HepG2 (cell line): ENCODE measurements at regions not wholly inside any gene's neighbourhood (a gene's known extent, or its start where the extent isn't known, plus 50 kb on each side); places are given as distances from the start of the nearest gene placed in this dataset.

Experiments
- ATAC-seq: fragments of 200-7000 bp; cut with Tn5 transposase; 3 replicates; pipeline ENCODE4 v1.9.1; 2020; ENCODE audit warnings: mild to moderate bottlenecking, moderate library complexity
- BruUV-seq: library from RNA; stranded (reverse); fragments of 400-500 nt; replicated peaks from 2 replicates; lab custom pipeline; 2021; lab: Mats Ljungman, UMichigan
- CTCF ChIA-PET: fragments of 300-600 bp; formaldehyde crosslinking; extraction: SDS; loops from one replicate; lab custom pipeline; 2021; ENCODE audit warnings: low total read pairs, inconsistent platforms, low intra/inter-chr PET ratio; lab: Yijun Ruan, JAX
- POLR2A ChIA-PET: fragments of 350-600 bp; sonication (Branson Sonifier 250); formaldehyde crosslinking; loops from one replicate; lab custom pipeline; 2020; ENCODE audit warnings: antibody characterized with exemption, inconsistent platforms; lab: Yijun Ruan, JAX
- DNase-seq: peaks from one replicate; pipeline ENCODE4 v3.0.0-alpha.2; 2015; ENCODE audit warnings: low spot score
- FAIRE-seq: peaks from 3 replicates; lab custom pipeline; 2011; peaks lifted over from hg19 to GRCh38; lab: Jason Lieb, UNC
- H2AFZ ChIP-seq: one replicate; pipeline ENCODE4 v1.6.1; 2011; ENCODE audit warnings: low read length, inconsistent platforms
- H3K27ac ChIP-seq: fragments of 300-600 bp; 3 replicates; pipeline ENCODE4 v1.8.0; 2011; ENCODE audit warnings: mixed run types, mild to moderate bottlenecking, mixed read lengths, low read length, inconsistent platforms; ENCODE audit not compliant: insufficient read depth; ENCODE audit errors: extremely low read length
- H3K27me3 ChIP-seq, 2 experiments: fragments of 200-600 bp in 1 of 2; 2 replicates in 1 of 2; 3 replicates in 1 of 2; pipeline versions ENCODE4 v1.6.0 to v1.8.0; 2011; ENCODE audit warnings: low read length in 2 of 2, mild to moderate bottlenecking in 2 of 2, moderate library complexity in 2 of 2, inconsistent platforms in 1 of 2; ENCODE audit not compliant: insufficient read depth in 2 of 2, control insufficient read depth in 1 of 2
- H3K36me3 ChIP-seq, 2 experiments: fragments of 200-600 bp in 1 of 2; replicated peaks in 1 of 2; 2 replicates in 1 of 2; 3 replicates in 1 of 2; pipeline versions ENCODE4 v1.5.1 to v1.8.0; 2011; ENCODE audit warnings: low read length in 2 of 2, inconsistent platforms in 1 of 2; ENCODE audit not compliant: insufficient read depth in 2 of 2, control insufficient read depth in 1 of 2
- H3K4me1 ChIP-seq: 2 replicates; pipeline ENCODE4 v1.5.1; 2012; ENCODE audit warnings: low read length, inconsistent platforms; ENCODE audit not compliant: insufficient read depth
- H3K4me2 ChIP-seq: 2 replicates; pipeline ENCODE4 v1.6.0; 2011; ENCODE audit warnings: low read depth, low read length, inconsistent platforms
- H3K4me3 ChIP-seq, 3 experiments: fragments of 200-600 bp in 1 of 3; sonication (generic), shearing (Covaris generic) in 1 of 3; replicated peaks in 1 of 3; 2 replicates each; pipeline ENCODE4 v1.5.1; 2011 to 2016; ENCODE audit warnings: low read length in 3 of 3, inconsistent platforms in 2 of 3, low read depth in 2 of 3, mild to moderate bottlenecking in 2 of 3, control low read depth in 1 of 3, mixed read lengths in 1 of 3; ENCODE audit not compliant: insufficient read depth in 1 of 3
- H3K79me2 ChIP-seq: one replicate; pipeline ENCODE4 v1.6.1; 2011; ENCODE audit warnings: low read length, inconsistent platforms; ENCODE audit not compliant: insufficient read depth
- H3K9ac ChIP-seq: 2 replicates; pipeline ENCODE4 v1.6.0; 2011; ENCODE audit warnings: mild to moderate bottlenecking, low read depth, low read length, inconsistent platforms; ENCODE audit not compliant: insufficient read depth
- H3K9me3 ChIP-seq: 2 replicates; pipeline ENCODE4 v1.5.1; 2012; ENCODE audit warnings: mild to moderate bottlenecking, low read length
- H4K20me1 ChIP-seq: 2 replicates; pipeline ENCODE4 v1.6.0; 2011; ENCODE audit warnings: inconsistent platforms, mild to moderate bottlenecking, low read length, moderate library complexity; ENCODE audit not compliant: insufficient read depth
- FLYWCH1 ChIP-seq: sonication (generic); formaldehyde crosslinking; IDR thresholded peaks from 2 replicates; pipeline ENCODE4 v1.8.1; 2023; ENCODE audit warnings: mild to moderate bottlenecking, missing genetic modification reagents
- KAT2B ChIP-seq: fragments of 150-350 bp; IDR thresholded peaks from 2 replicates; pipeline ENCODE4 v1.6.1; 2014; ENCODE audit warnings: low read depth, low read length, borderline replicate concordance
- RBFOX2 ChIP-seq: fragments of 200-400 bp; formaldehyde crosslinking; IDR thresholded peaks from 2 replicates; pipeline ENCODE4 v1.6.1; 2017; ENCODE audit warnings: low read depth, mild to moderate bottlenecking, low read length
- ZNF362 ChIP-seq: sonication (generic); formaldehyde crosslinking; IDR thresholded peaks from 2 replicates; pipeline ENCODE4 v1.4.0; 2020; ENCODE audit warnings: missing genetic modification reagents, mild to moderate bottlenecking, borderline replicate concordance
- WGBS: methylation state at CpG from one replicate; pipeline ENCODE4 v1.1.6; 2017; ENCODE audit warnings: low lambda C conversion rate; 5-methylcytosine and 5-hydroxymethylcytosine counted together
- in situ Hi-C: cut with HindIII; loops from 2 replicates; pipeline ENCODE4 v1.10.0; 2017; ENCODE audit warnings: low pct_unique_long_range_greater_than_20kb; ENCODE audit not compliant: extremely low pct_ligation_motif_present
- intact Hi-C: fragments of 100-400 bp; cut with micrococcal nuclease; formaldehyde crosslinking; loops from one replicate; pipeline ENCODE4 v1.10.0; 2022; ENCODE audit not compliant: unreplicated experiment

DNA sequence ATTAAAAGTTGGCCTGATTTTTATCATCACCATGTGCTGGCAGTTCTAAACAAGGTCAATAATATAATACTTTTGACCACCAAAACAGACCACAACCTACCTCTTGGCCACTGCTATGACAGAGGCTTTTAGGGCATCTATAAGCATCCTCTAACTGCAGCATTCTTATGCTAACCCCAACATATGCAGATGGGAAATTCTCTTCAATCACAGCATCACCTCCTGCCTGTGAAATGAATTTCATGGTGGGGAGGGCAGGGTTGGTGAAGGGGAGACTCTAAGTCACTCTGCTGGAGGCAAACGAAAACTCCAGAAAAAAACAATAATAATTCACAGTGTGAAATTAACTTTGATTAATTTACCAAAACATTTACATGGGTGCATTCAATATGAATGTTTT, 78.8 kb upstream of the FAR2 start:
- no peak overlapping the region for H2AFZ ChIP-seq
- H3K4me3 ChIP-seq = no peak overlapping the region
- FAIRE-seq = no peak
- H3K9ac ChIP-seq = no peak overlapping the region
- no TSS peak for BruUV-seq
- H3K4me1 ChIP-seq = no peaks in the 10 kb centered on the region
- 0% methylated on average over 1 of the region's 1 CpG for WGBS
- H3K27me3 ChIP-seq = no peaks in the 10 kb centered on the region
- in situ Hi-C loops (no loop called here), intact Hi-C loops (loop anchor here (5.0 to 10.0 kb wide), 2 partner anchors 247 to 1774 kb away; no protein-coding TSS in a partner anchor)
- ChIA-PET CTCF (no interaction called here), POLR2A (no interaction called here)
- TF ChIP-seq FLYWCH1 (CRISPR knock-in tag) (no peak), ZNF362 (CRISPR knock-in tag) (no peak)
- no peaks in the 10 kb centered on the region for H4K20me1 ChIP-seq
- H3K27ac ChIP-seq = no peak overlapping the region
- no peaks in the 10 kb centered on the region for H3K36me3 ChIP-seq
- DNase-seq = no peak
- H3K9me3 ChIP-seq = no peaks in the 10 kb centered on the region
- ATAC-seq = no peak
- no peaks in the 10 kb centered on the region for H3K79me2 ChIP-seq
- H3K4me2 ChIP-seq = no peak overlapping the region

GRCh38 chr12:29071099-29071498, 78.0 kb upstream of the FAR2 start:
- DNase-seq (no peak), ATAC-seq (no peak), FAIRE-seq (no peak)
- no peaks in the 10 kb centered on the region for H3K79me2 ChIP-seq
- CTCF ChIA-PET = no interaction called here
- no peak overlapping the region for H3K27ac ChIP-seq
- no peak overlapping the region for H3K9ac ChIP-seq
- H3K4me3 ChIP-seq = no peak overlapping the region
- BruUV-seq = no TSS peak
- H3K4me2 ChIP-seq = no peak overlapping the region
- intact Hi-C loops = loop anchor here (5.0 to 10.0 kb wide), 2 partner anchors 246 to 1774 kb away; no protein-coding TSS in a partner anchor
- TF ChIP-seq KAT2B = no peak
- TF ChIP-seq RBFOX2 = no peak
- TF ChIP-seq, all 625 proteins: peak for 0
- in situ Hi-C loops = no loop called here
- Histone ChIP-seq H3K9me3 (no peaks in the 10 kb centered on the region), H3K4me1 (no peaks in the 10 kb centered on the region), H2AFZ (no peak overlapping the region), H3K36me3 (no peaks in the 10 kb centered on the region), H4K20me1 (no peaks in the 10 kb centered on the region), H3K27me3 (no peaks in the 10 kb centered on the region)
- POLR2A ChIA-PET = no interaction called here
